Astrocyte (in vitro differentiated cells and primary cell): ENCODE measurements at regions not wholly inside any gene's neighbourhood (a gene's known extent, or its start where the extent isn't known, plus 50 kb on each side); places are given as distances from the start of the nearest gene placed in this dataset.

ENCODE experiments used
- DNase-seq: peaks from one replicate; pipeline ENCODE4 v3.0.0-alpha.2; 2010; ENCODE audit warnings: low read depth
- FAIRE-seq: peaks from 2 replicates; lab custom pipeline; 2011; peaks lifted over from hg19 to GRCh38; lab: Jason Lieb, UNC
- H2AFZ ChIP-seq: 2 replicates; pipeline ENCODE4 v1.6.0; 2012; ENCODE audit warnings: low read depth, low read length, inconsistent platforms
- H3K27ac ChIP-seq: 2 replicates; pipeline ENCODE4 v1.5.1; 2011; ENCODE audit warnings: low read depth, low read length, inconsistent platforms
- H3K27me3 ChIP-seq: 2 replicates; pipeline ENCODE4 v1.6.0; 2011; ENCODE audit warnings: low read length, inconsistent platforms; ENCODE audit not compliant: insufficient read depth
- H3K36me3 ChIP-seq: 2 replicates; pipeline ENCODE4 v1.5.1; 2011; ENCODE audit warnings: low read length, inconsistent platforms; ENCODE audit not compliant: insufficient read depth
- H3K4me1 ChIP-seq: 2 replicates; pipeline ENCODE4 v1.5.1; 2011; ENCODE audit warnings: low read length, inconsistent platforms; ENCODE audit not compliant: insufficient read depth
- H3K4me2 ChIP-seq: 2 replicates; pipeline ENCODE4 v1.6.0; 2012; ENCODE audit warnings: low read length, inconsistent platforms
- H3K4me3 ChIP-seq: 2 replicates; pipeline ENCODE4 v1.5.1; 2011; ENCODE audit warnings: low read depth, mild to moderate bottlenecking, low read length, inconsistent platforms; ENCODE audit not compliant: insufficient read depth
- H3K79me2 ChIP-seq: 2 replicates; pipeline ENCODE4 v1.6.0; 2012; ENCODE audit warnings: mild to moderate bottlenecking, low read length, inconsistent platforms; ENCODE audit not compliant: insufficient read depth
- H3K9ac ChIP-seq: 2 replicates; pipeline ENCODE4 v1.6.0; 2012; ENCODE audit warnings: mild to moderate bottlenecking, low read length, inconsistent platforms
- H3K9me3 ChIP-seq: 2 replicates; pipeline ENCODE4 v1.5.1; 2012; ENCODE audit warnings: low read depth, mild to moderate bottlenecking, low read length, inconsistent platforms; ENCODE audit not compliant: insufficient read depth
- H4K20me1 ChIP-seq: 2 replicates; pipeline ENCODE4 v1.6.0; 2012; ENCODE audit warnings: low read length, inconsistent platforms; ENCODE audit not compliant: insufficient read depth
- H3K27ac Mint-ChIP-seq: one replicate; pipeline ENCODE4 v1.8.0; 2021; ENCODE audit warnings: mild to moderate bottlenecking, mixed read lengths; ENCODE audit not compliant: unreplicated experiment
- H3K27me3 Mint-ChIP-seq: one replicate; pipeline ENCODE4 v1.8.0; 2021; ENCODE audit warnings: low read depth, mixed read lengths; ENCODE audit not compliant: unreplicated experiment
- H3K36me3 Mint-ChIP-seq: one replicate; pipeline ENCODE4 v1.8.0; 2021; ENCODE audit warnings: low read depth, mixed read lengths; ENCODE audit not compliant: unreplicated experiment
- H3K4me1 Mint-ChIP-seq: one replicate; pipeline ENCODE4 v1.8.0; 2021; ENCODE audit warnings: low read depth, mixed read lengths; ENCODE audit not compliant: unreplicated experiment
- H3K4me3 Mint-ChIP-seq: one replicate; pipeline ENCODE4 v1.8.0; 2021; ENCODE audit warnings: mild to moderate bottlenecking, moderate library complexity, mixed read lengths; ENCODE audit not compliant: unreplicated experiment
- H3K9me3 Mint-ChIP-seq: one replicate; pipeline ENCODE4 v1.8.0; 2021; ENCODE audit warnings: mild to moderate bottlenecking, mixed read lengths; ENCODE audit not compliant: unreplicated experiment
- EZH2 ChIP-seq: IDR thresholded peaks from 2 replicates; pipeline ENCODE4 v1.6.1; 2012; ENCODE audit warnings: mild to moderate bottlenecking, low read length, inconsistent platforms; ENCODE audit not compliant: insufficient read depth
- TF ChIP-seq, protein P1 (sequence below): IDR thresholded peaks from 2 replicates; pipeline ENCODE4 v1.5.1; 2011; ENCODE audit warnings: low read depth, mild to moderate bottlenecking, inconsistent platforms, low read length, moderate library complexity; ENCODE audit not compliant: insufficient read depth

DNA sequence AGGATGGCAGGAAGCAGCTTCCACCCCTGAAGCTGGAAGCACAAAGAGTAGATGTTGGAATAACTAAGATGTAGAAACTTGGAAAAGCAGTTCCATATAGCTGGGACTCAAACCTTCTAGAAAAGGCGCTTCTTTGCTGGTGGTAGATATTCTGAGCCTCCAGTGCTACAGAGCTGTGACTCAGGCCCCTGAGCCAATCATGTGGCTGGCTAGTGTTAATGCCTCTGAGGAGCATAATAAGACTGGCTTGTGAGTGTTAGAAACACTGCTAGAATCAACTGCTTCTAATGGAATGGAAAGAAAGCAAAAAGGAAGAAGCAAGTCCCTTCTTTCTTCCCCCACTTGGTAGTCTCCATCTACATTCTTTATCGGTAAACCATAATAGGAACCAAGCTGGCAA lies 234.2 kb upstream of the DMAC1 start:
- FAIRE-seq: no peak
- peaks cover 10% of the 10 kb centered on the region for H3K9me3 Mint-ChIP-seq

GRCh38 chr9:8030095-8030494 lies 230.5 kb upstream of the DMAC1 start:
- Histone ChIP-seq H3K9me3 (no peaks in the 10 kb centered on the region), H4K20me1 (no peaks in the 10 kb centered on the region), H3K4me3 (no peak overlapping the region), H3K27me3 (no peaks in the 10 kb centered on the region), H3K27ac (no peak overlapping the region), H2AFZ (no peak overlapping the region), H3K79me2 (no peaks in the 10 kb centered on the region), H3K4me1 (no peaks in the 10 kb centered on the region), H3K4me2 (no peak overlapping the region), H3K9ac (no peak overlapping the region), H3K36me3 (no peaks in the 10 kb centered on the region)
- Mint-ChIP-seq H3K9me3 (no peaks in the 10 kb centered on the region), H3K4me3 (no peak overlapping the region), H3K4me1 (peaks cover 26% of the 10 kb centered on the region), H3K27ac (no peak overlapping the region), H3K27me3 (no peaks in the 10 kb centered on the region), H3K36me3 (no peaks in the 10 kb centered on the region)
- no peak for DNase-seq
- TF ChIP-seq, protein P1, sequence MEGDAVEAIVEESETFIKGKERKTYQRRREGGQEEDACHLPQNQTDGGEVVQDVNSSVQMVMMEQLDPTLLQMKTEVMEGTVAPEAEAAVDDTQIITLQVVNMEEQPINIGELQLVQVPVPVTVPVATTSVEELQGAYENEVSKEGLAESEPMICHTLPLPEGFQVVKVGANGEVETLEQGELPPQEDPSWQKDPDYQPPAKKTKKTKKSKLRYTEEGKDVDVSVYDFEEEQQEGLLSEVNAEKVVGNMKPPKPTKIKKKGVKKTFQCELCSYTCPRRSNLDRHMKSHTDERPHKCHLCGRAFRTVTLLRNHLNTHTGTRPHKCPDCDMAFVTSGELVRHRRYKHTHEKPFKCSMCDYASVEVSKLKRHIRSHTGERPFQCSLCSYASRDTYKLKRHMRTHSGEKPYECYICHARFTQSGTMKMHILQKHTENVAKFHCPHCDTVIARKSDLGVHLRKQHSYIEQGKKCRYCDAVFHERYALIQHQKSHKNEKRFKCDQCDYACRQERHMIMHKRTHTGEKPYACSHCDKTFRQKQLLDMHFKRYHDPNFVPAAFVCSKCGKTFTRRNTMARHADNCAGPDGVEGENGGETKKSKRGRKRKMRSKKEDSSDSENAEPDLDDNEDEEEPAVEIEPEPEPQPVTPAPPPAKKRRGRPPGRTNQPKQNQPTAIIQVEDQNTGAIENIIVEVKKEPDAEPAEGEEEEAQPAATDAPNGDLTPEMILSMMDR: no peak
- no peak for TF ChIP-seq EZH2
- no peak for FAIRE-seq

More for the DNA sequence above, 234.2 kb upstream of the DMAC1 start:
- Histone ChIP-seq H3K79me2 (no peaks in the 10 kb centered on the region), H3K9me3 (peaks cover 2% of the 10 kb centered on the region), H3K27ac (no peak overlapping the region), H3K4me1 (no peaks in the 10 kb centered on the region), H3K9ac (no peak overlapping the region), H3K4me3 (no peak overlapping the region), H3K27me3 (no peaks in the 10 kb centered on the region), H4K20me1 (no peaks in the 10 kb centered on the region), H2AFZ (no peak overlapping the region), H3K36me3 (no peaks in the 10 kb centered on the region), H3K4me2 (no peak overlapping the region)
- H3K27ac Mint-ChIP-seq: no peak overlapping the region
- no peaks in the 10 kb centered on the region for H3K27me3 Mint-ChIP-seq
- no peak overlapping the region for H3K4me3 Mint-ChIP-seq
- H3K36me3 Mint-ChIP-seq: no peaks in the 10 kb centered on the region
- TF ChIP-seq, protein P1: no peak
- TF ChIP-seq EZH2: no peak
- no peak for DNase-seq
- H3K4me1 Mint-ChIP-seq: peaks cover 10% of the 10 kb centered on the region

DNA sequence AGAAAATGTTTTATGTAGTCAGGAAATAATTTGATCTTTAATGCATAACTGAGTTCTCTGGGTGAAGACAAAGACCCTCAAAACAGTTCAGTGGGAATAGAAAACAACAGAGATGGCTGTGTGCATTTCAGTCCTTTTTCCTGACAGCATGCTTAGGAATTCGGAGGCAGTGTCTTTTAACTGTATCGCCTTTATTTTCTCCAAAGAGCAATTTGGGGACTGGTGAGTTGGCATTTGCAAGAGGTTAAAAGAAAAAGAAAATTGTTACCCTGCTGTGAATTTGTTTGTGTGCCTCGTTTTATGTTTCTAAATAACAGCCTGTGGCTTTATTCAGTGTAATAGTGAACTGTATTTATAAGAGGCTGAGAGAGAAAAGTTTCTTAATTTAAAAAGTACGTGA lies 227.8 kb upstream of the DMAC1 start:
- no peak overlapping the region for H3K27ac ChIP-seq
- H2AFZ ChIP-seq: no peak overlapping the region
- H3K9me3 Mint-ChIP-seq: peaks cover 5% of the 10 kb centered on the region
- H3K4me1 Mint-ChIP-seq: peaks cover 26% of the 10 kb centered on the region
- no peak for FAIRE-seq
- H3K9me3 ChIP-seq: no peaks in the 10 kb centered on the region
- no peaks in the 10 kb centered on the region for H4K20me1 ChIP-seq
- TF ChIP-seq, protein P1: no peak
- TF ChIP-seq EZH2: no peak
- no peak overlapping the region for H3K4me3 Mint-ChIP-seq
- no peak overlapping the region for H3K4me3 ChIP-seq
- no peaks in the 10 kb centered on the region for H3K27me3 ChIP-seq
- H3K36me3 ChIP-seq: no peaks in the 10 kb centered on the region
- H3K27me3 Mint-ChIP-seq: no peaks in the 10 kb centered on the region
- no peak overlapping the region for H3K27ac Mint-ChIP-seq
- no peaks in the 10 kb centered on the region for H3K4me1 ChIP-seq
- no peak for DNase-seq
- H3K9ac ChIP-seq: no peak overlapping the region
- H3K36me3 Mint-ChIP-seq: no peaks in the 10 kb centered on the region
- H3K4me2 ChIP-seq: no peak overlapping the region
- H3K79me2 ChIP-seq: no peaks in the 10 kb centered on the region
